ENCODE measurements at regions not wholly inside any gene's neighbourhood (a gene's known extent, or its start where the extent isn't known, plus 50 kb on each side); places are given as distances from the start of the nearest gene placed in this dataset.

DNA sequence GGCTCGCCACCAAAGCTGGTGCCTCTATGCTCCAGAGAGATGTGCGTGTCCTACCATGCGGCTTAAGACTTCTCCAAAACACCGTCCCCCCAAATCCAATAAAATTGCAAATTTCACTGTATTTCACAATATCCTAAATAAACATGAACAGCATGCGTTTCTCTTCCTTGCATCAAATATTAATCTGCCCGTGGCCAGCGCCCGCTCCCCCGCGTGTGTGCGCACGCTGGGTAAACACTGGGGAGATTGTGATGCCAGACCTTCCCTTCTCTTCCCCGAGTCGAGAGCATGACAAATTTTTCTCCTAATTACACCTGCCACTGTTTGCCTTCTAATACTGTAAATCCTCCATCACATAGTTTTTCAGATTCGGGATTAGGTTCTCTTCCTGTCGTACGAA is 148.1 kb downstream of the MRM1 start:
- H3K36me3 ChIP-seq: no peaks in the 10 kb centered on the region
- intact Hi-C loops (cut with DNase I; ENCODE audit: low total_unique reads): loop anchor here (10.0 kb wide), 1 partner anchor 55 kb away; no protein-coding TSS in a partner anchor
- no peak overlapping the region for H3K4me3 ChIP-seq
- no peak for DNase-seq
- no peak overlapping the region for H3K27ac ChIP-seq
- peaks cover 0 to 36% of the 10 kb centered on the region in 2 donors for H3K27me3 ChIP-seq
- H3K4me1 ChIP-seq: no peaks in the 10 kb centered on the region
- no peaks in the 10 kb centered on the region for H3K9me3 ChIP-seq
- TF ChIP-seq CTCF (IDR thresholded peaks at IDR 0.05): no peak

DNA sequence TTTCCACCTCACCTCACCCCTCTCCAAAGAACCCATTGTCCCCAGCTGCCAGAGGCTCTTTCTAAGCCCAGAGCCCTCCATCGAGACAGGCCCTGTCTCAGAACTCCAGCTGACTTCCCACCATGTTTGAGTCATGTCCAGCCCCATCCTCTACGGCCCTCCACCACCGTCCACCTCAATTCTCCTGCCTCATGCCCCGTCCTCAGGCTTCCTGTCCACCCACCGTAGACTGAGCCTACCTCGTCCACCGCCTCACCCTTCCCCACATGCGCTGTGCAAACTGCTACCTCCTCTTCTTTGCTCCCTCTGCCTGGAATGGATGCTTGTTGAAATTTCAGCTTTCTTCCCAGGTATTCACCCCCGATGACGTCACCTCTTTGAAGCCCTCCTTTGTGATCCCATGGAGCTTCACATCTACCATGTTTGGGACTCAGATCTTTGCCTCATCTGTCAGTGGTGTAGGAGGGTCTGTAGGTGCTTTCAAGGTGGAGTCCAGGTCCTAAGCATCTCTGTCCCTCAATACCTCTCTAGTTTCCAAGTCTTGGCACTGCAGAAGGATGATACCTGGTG is 149.0 kb downstream of the MRM1 start:
- DNase-seq: no peak
- peaks cover 0 to 41% of the 10 kb centered on the region in 2 donors for H3K27me3 ChIP-seq
- intact Hi-C loops (cut with DNase I; ENCODE audit: low total_unique reads): no loop called here

GRCh38 chr17:36752096-36752888 is 150.9 kb downstream of the MRM1 start:
- no peak overlapping the region for H3K4me3 ChIP-seq
- H3K9me3 ChIP-seq: no peaks in the 10 kb centered on the region
- peaks cover 0 to 57% of the 10 kb centered on the region in 2 donors for H3K27me3 ChIP-seq
- no peak for TF ChIP-seq CTCF (IDR thresholded peaks at IDR 0.05)
- H3K4me1 ChIP-seq: no peaks in the 10 kb centered on the region
- H3K27ac ChIP-seq: no peak overlapping the region
- H3K36me3 ChIP-seq: no peaks in the 10 kb centered on the region
- intact Hi-C loops (cut with DNase I; ENCODE audit: low total_unique reads): no loop called here
- no peak for DNase-seq

More for the DNA sequence above, 149.0 kb downstream of the MRM1 start:
- Histone ChIP-seq H3K36me3 (no peaks in the 10 kb centered on the region), H3K4me3 (no peak overlapping the region), H3K9me3 (no peaks in the 10 kb centered on the region), H3K27ac (no peak overlapping the region), H3K4me1 (no peaks in the 10 kb centered on the region)
- no peak for TF ChIP-seq CTCF (IDR thresholded peaks at IDR 0.05)

GRCh38 chr17:36755586-36755985 is 154.2 kb downstream of the MRM1 start:
- H3K4me3 ChIP-seq: no peak overlapping the region
- no peak overlapping the region for H3K27ac ChIP-seq
- H3K4me1 ChIP-seq: no peaks in the 10 kb centered on the region
- TF ChIP-seq CTCF (IDR thresholded peaks at IDR 0.05): no peak
- no peak for DNase-seq
- no peaks in the 10 kb centered on the region for H3K9me3 ChIP-seq
- intact Hi-C loops (cut with DNase I; ENCODE audit: low total_unique reads): no loop called here
- peaks cover 0 to 63% of the 10 kb centered on the region in 2 donors for H3K27me3 ChIP-seq
- no peaks in the 10 kb centered on the region for H3K36me3 ChIP-seq

GRCh38 chr17:36756695-36757094 is 155.3 kb downstream of the MRM1 start:
- Histone ChIP-seq H3K27ac (no peak overlapping the region), H3K4me3 (no peak overlapping the region), H3K36me3 (no peaks in the 10 kb centered on the region), H3K9me3 (no peaks in the 10 kb centered on the region), H3K27me3 (peaks cover 0 to 56% of the 10 kb centered on the region in 2 donors), H3K4me1 (no peaks in the 10 kb centered on the region)
- DNase-seq: no peak
- intact Hi-C loops (cut with DNase I; ENCODE audit: low total_unique reads): no loop called here
- no peak for TF ChIP-seq CTCF (IDR thresholded peaks at IDR 0.05)
